ENCODE measurements at regions not wholly inside any gene's neighbourhood (a gene's known extent, or its start where the extent isn't known, plus 50 kb on each side); places are given as distances from the start of the nearest gene placed in this dataset.
A peak's percentile ranks its signal among the peaks of the same experiment; 100 is the strongest.

DNA sequence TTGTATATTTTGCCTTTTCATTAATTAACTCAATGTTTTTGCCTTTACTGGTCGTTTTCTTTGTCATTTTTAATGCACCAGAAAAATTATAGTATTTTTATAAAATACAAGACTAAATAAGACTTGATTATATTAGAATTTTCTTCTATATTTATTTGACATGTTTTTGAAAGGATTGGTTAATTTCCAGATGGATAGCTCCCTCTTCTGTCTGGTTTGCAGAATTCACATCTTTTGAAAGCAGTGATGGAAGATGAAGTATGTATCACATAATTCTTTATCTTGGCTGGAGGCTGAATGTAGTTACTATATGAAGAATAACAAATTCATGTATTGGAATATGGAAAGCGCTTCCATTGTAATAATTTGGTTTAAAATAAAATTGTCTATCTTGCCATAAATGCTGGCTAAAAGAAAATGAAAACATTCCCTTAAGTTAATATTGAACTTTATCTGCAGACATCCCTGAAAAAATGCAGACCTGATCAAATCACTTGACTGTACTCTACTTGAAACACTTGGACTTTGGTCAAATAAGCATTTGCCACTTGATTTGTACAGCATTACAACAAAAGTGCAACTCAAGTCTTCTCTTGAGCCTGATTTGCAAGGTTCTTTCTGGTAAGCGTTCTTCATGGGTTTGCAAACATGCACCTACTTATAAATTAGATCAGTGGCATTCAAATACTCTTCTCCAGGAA, 86.3 kb upstream of the EFEMP1 start:
- Histone ChIP-seq H3K4me1 (ENCODE audit: control insufficient read depth, insufficient read depth, low read length) (no peaks in the 10 kb centered on the region), H2AFZ (ENCODE audit: control insufficient read depth, low read depth, low read length) (no peak overlapping the region), H3K27ac (ENCODE audit: control insufficient read depth, insufficient read depth) (no peak overlapping the region), H3K79me2 (ENCODE audit: control insufficient read depth, insufficient read depth, low read length) (no peaks in the 10 kb centered on the region), H3K4me3 (no peak overlapping the region), H3K9me3 (replicated peaks; ENCODE audit: control insufficient read depth, insufficient read depth, low read length) (no peaks in the 10 kb centered on the region), H4K20me1 (ENCODE audit: control insufficient read depth, insufficient read depth) (no peaks in the 10 kb centered on the region), H3K9ac (ENCODE audit: control insufficient read depth, insufficient read depth, low read length) (no peak overlapping the region), H3K4me2 (ENCODE audit: control insufficient read depth, insufficient read depth) (no peak overlapping the region), H3K36me3 (ENCODE audit: control insufficient read depth in 2 of 2, insufficient read depth in 2 of 2, low read length in 1 of 2) (no peaks in the 10 kb centered on the region), H3K27me3 (replicated peaks in 1 of 2; ENCODE audit: control insufficient read depth in 2 of 2, insufficient read depth in 2 of 2, low read length in 1 of 2) (no peaks in the 10 kb centered on the region)
- no peak for DNase-seq (ENCODE audit: low read depth, low spot score)
- FAIRE-seq, result no peak
- WGBS (ENCODE audit: insufficient coverage, insufficient replicate concordance, low lambda C conversion rate, missing lambda C conversion rate), result 33% methylated on average over 3 of the region's 3 CpGs
- no TSS peak for BruUV-seq (replicated peaks)
- ChIA-PET POLR2A (no interaction called here), CTCF (interaction anchor here (1.0 to 1.3 kb wide), 2 partner anchors 238 to 292 kb away, joined by 3 to 5 read pairs; no protein-coding TSS in a partner anchor), SMC1A (ENCODE audit: uncharacterized antibody, unreplicated experiment) (interaction anchor here (0.6 kb wide), 1 partner anchor 163 kb away, joined by 3 read pairs; no protein-coding TSS in a partner anchor), RAD21 (ENCODE audit: unreplicated experiment) (no interaction called here)
- in situ Hi-C loops (cut with MboI), result no loop called here
- TF ChIP-seq, protein P1, sequence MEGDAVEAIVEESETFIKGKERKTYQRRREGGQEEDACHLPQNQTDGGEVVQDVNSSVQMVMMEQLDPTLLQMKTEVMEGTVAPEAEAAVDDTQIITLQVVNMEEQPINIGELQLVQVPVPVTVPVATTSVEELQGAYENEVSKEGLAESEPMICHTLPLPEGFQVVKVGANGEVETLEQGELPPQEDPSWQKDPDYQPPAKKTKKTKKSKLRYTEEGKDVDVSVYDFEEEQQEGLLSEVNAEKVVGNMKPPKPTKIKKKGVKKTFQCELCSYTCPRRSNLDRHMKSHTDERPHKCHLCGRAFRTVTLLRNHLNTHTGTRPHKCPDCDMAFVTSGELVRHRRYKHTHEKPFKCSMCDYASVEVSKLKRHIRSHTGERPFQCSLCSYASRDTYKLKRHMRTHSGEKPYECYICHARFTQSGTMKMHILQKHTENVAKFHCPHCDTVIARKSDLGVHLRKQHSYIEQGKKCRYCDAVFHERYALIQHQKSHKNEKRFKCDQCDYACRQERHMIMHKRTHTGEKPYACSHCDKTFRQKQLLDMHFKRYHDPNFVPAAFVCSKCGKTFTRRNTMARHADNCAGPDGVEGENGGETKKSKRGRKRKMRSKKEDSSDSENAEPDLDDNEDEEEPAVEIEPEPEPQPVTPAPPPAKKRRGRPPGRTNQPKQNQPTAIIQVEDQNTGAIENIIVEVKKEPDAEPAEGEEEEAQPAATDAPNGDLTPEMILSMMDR (IDR thresholded peaks at IDR 0.05 in 2 of 3, conservative IDR thresholded peaks at IDR 0.05 in 1 of 3; ENCODE audit: control insufficient read depth in 2 of 3, extremely low read depth in 1 of 3, insufficient read depth in 1 of 3, low read depth in 3 of 3, low read length in 3 of 3), result peak in 2 of 3 experiments; percentile 42 to 46; a peak in 4 of 6 replicates
- TF ChIP-seq, protein P2, sequence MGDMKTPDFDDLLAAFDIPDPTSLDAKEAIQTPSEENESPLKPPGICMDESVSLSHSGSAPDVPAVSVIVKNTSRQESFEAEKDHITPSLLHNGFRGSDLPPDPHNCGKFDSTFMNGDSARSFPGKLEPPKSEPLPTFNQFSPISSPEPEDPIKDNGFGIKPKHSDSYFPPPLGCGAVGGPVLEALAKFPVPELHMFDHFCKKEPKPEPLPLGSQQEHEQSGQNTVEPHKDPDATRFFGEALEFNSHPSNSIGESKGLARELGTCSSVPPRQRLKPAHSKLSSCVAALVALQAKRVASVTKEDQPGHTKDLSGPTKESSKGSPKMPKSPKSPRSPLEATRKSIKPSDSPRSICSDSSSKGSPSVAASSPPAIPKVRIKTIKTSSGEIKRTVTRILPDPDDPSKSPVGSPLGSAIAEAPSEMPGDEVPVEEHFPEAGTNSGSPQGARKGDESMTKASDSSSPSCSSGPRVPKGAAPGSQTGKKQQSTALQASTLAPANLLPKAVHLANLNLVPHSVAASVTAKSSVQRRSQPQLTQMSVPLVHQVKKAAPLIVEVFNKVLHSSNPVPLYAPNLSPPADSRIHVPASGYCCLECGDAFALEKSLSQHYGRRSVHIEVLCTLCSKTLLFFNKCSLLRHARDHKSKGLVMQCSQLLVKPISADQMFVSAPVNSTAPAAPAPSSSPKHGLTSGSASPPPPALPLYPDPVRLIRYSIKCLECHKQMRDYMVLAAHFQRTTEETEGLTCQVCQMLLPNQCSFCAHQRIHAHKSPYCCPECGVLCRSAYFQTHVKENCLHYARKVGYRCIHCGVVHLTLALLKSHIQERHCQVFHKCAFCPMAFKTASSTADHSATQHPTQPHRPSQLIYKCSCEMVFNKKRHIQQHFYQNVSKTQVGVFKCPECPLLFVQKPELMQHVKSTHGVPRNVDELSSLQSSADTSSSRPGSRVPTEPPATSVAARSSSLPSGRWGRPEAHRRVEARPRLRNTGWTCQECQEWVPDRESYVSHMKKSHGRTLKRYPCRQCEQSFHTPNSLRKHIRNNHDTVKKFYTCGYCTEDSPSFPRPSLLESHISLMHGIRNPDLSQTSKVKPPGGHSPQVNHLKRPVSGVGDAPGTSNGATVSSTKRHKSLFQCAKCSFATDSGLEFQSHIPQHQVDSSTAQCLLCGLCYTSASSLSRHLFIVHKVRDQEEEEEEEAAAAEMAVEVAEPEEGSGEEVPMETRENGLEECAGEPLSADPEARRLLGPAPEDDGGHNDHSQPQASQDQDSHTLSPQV (IDR thresholded peaks at IDR 0.05), result no peak
- TF ChIP-seq SMC3 (IDR thresholded peaks at IDR 0.05; ENCODE audit: borderline replicate concordance, low read length), result peak; percentile 44; the same call in 1 of the 2 replicates
- no peak for TF ChIP-seq CEBPB (IDR thresholded peaks at IDR 0.05; ENCODE audit: borderline replicate concordance in 1 of 2, low read depth in 2 of 2, low read length in 2 of 2)
- TF ChIP-seq IKZF2 (IDR thresholded peaks at IDR 0.05), result no peak
- peak; percentile 53 for TF ChIP-seq RAD21 (IDR thresholded peaks at IDR 0.05; ENCODE audit: insufficient read depth, low read depth, low read length)
- ATAC-seq, result no peak
- intact Hi-C loops (cut with micrococcal nuclease; ENCODE audit: unreplicated experiment), result loop anchor here (1.0 to 2.0 kb wide), 2 partner anchors 239 to 292 kb away; no protein-coding TSS in a partner anchor

Data from GM12878 (cell line).